Breast epithelium (tissue), 4 donors: ENCODE measurements at regions not wholly inside any gene's neighbourhood (a gene's known extent, or its start where the extent isn't known, plus 50 kb on each side); places are given as distances from the start of the nearest gene placed in this dataset.

ENCODE experiments used
- DNase-seq, 2 donors: peaks; one replicate each; pipeline ENCODE4 v3.0.0-alpha.2; 2019; ENCODE audit warnings: low spot score in 2 of 2
- H3K27ac ChIP-seq, 2 donors: fragments of 200-600 bp; sonication (generic) in 1 of 2; one replicate each; pipeline ENCODE4 v1.5.1; 2016 to 2019; ENCODE audit warnings: mild to moderate bottlenecking in 1 of 2
- H3K27me3 ChIP-seq, 2 donors: fragments of 200-600 bp; sonication (generic) in 1 of 2; one replicate each; pipeline versions ENCODE4 v1.5.1 to v1.6.0; 2017 to 2019; ENCODE audit warnings: control low read depth in 1 of 2, mild to moderate bottlenecking in 1 of 2
- H3K36me3 ChIP-seq: fragments of 200-600 bp; one replicate; pipeline ENCODE4 v1.5.1; 2019
- H3K4me1 ChIP-seq, 2 donors: fragments of 200-600 bp; sonication (generic); one replicate each; pipeline ENCODE4 v1.5.1; 2016 to 2019; ENCODE audit warnings: control low read depth in 1 of 2
- H3K4me3 ChIP-seq, 3 donors: fragments of 200-600 bp; sonication (generic); 1 replicate in 2 of 3; 2 replicates in 1 of 3; pipeline ENCODE4 v1.5.1; 2016 to 2019; ENCODE audit warnings: mild to moderate bottlenecking in 3 of 3, moderate library complexity in 2 of 3
- H3K9me3 ChIP-seq, 2 donors: fragments of 200-600 bp; sonication (generic) in 1 of 2; one replicate each; pipeline ENCODE4 v1.5.1; 2016 to 2019; ENCODE audit warnings: control low read depth in 1 of 2
- CTCF ChIP-seq, 3 donors: fragments of 450-650 bp; IDR thresholded peaks; one replicate each; pipeline ENCODE4 v1.5.1; 2016 to 2017; ENCODE audit warnings: antibody characterized with exemption in 3 of 3, mild to moderate bottlenecking in 3 of 3, moderate library complexity in 3 of 3
- POLR2A ChIP-seq: fragments of 450-650 bp; IDR thresholded peaks from one replicate; pipeline ENCODE4 v1.6.1; 2016; ENCODE audit warnings: antibody characterized with exemption, mild to moderate bottlenecking, moderate library complexity
- POLR2AphosphoS5 ChIP-seq, 3 donors: sonication (generic); formaldehyde crosslinking; IDR thresholded peaks; one replicate each; pipeline ENCODE4 v1.6.1; 2017; ENCODE audit warnings: antibody characterized with exemption in 3 of 3
- intact Hi-C: fragments of 100-400 bp; cut with DNase I; formaldehyde crosslinking; loops from one replicate; pipeline ENCODE4 v1.15.1; 2023; ENCODE audit warnings: low total_unique reads

- DNase-seq, result no peak
- Histone ChIP-seq H3K4me1 (no peaks in the 10 kb centered on the region), H3K4me3 (no peak overlapping the region)
Observed at GRCh38 chr14:100393906-100394732, 71.0 kb downstream of the SLC25A47 start.

GRCh38 chr14:100394886-100395672 is 71.9 kb downstream of the SLC25A47 start:
- DNase-seq, result no peak
- H3K27me3 ChIP-seq, result no peaks in the 10 kb centered on the region

More at GRCh38 chr14:100393906-100394732, 71.0 kb downstream of the SLC25A47 start:
- TF ChIP-seq CTCF (IDR thresholded peaks at IDR 0.05) (no peak), POLR2AphosphoS5 (IDR thresholded peaks at IDR 0.05) (no peak), POLR2A (no peak)
- Histone ChIP-seq H3K9me3 (no peaks in the 10 kb centered on the region), H3K27ac (no peak overlapping the region), H3K36me3 (no peaks in the 10 kb centered on the region), H3K27me3 (no peaks in the 10 kb centered on the region)
- intact Hi-C loops, result no loop called here

GRCh38 chr14:100396266-100396795 is 73.2 kb downstream of the SLC25A47 start:
- H3K36me3 ChIP-seq, result no peaks in the 10 kb centered on the region
- TF ChIP-seq CTCF (IDR thresholded peaks at IDR 0.05) (no peak), POLR2AphosphoS5 (IDR thresholded peaks at IDR 0.05) (no peak), POLR2A (no peak)
- H3K27me3 ChIP-seq, result no peaks in the 10 kb centered on the region
- intact Hi-C loops, result no loop called here
- no peak overlapping the region for H3K4me3 ChIP-seq
- no peaks in the 10 kb centered on the region for H3K4me1 ChIP-seq
- DNase-seq, result no peak
- no peaks in the 10 kb centered on the region for H3K9me3 ChIP-seq
- H3K27ac ChIP-seq, result peak overlapping the region; percentile 81 to 82

More at GRCh38 chr14:100394886-100395672, 71.9 kb downstream of the SLC25A47 start:
- intact Hi-C loops, result no loop called here
- Histone ChIP-seq H3K27ac (no peak overlapping the region), H3K36me3 (no peaks in the 10 kb centered on the region), H3K4me3 (no peak overlapping the region), H3K4me1 (no peaks in the 10 kb centered on the region), H3K9me3 (no peaks in the 10 kb centered on the region)
- TF ChIP-seq POLR2AphosphoS5 (IDR thresholded peaks at IDR 0.05) (no peak), CTCF (IDR thresholded peaks at IDR 0.05) (no peak), POLR2A (no peak)

GRCh38 chr14:100397005-100397404 is 73.9 kb downstream of the SLC25A47 start:
- no peak for TF ChIP-seq CTCF (IDR thresholded peaks at IDR 0.05)
- no peak for TF ChIP-seq POLR2AphosphoS5 (IDR thresholded peaks at IDR 0.05)
- no peak for TF ChIP-seq POLR2A
- Histone ChIP-seq H3K9me3 (no peaks in the 10 kb centered on the region), H3K27ac (peak overlapping the region; percentile 81 to 82), H3K4me3 (no peak overlapping the region), H3K27me3 (no peaks in the 10 kb centered on the region), H3K4me1 (no peaks in the 10 kb centered on the region), H3K36me3 (no peaks in the 10 kb centered on the region)
- DNase-seq, result no peak
- intact Hi-C loops, result no loop called here
